ENCODE measurements at regions not wholly inside any gene's neighbourhood (a gene's known extent, or its start where the extent isn't known, plus 50 kb on each side); places are given as distances from the start of the nearest gene placed in this dataset.

DNA sequence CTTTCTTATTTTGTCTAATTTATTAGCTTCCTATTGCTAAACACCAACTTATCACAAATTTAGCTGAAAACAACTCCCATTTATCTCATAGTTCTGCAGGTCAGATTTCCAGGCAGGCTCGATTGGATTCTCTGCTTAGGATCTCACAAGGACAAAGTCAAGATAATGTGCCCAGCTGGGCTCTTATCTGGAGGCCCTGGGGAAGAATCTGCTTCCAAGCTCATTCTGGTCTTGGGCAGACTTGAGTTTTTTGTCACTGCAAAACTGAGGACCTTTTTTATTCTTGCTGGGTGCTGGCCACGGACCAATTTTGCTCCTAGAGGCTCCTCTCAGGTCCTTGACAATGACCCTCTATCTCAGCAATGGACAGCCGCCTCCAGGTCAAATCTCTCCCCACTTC lies 215.5 kb downstream of the TRIB2 start:
- DNase-seq, result no peak

DNA sequence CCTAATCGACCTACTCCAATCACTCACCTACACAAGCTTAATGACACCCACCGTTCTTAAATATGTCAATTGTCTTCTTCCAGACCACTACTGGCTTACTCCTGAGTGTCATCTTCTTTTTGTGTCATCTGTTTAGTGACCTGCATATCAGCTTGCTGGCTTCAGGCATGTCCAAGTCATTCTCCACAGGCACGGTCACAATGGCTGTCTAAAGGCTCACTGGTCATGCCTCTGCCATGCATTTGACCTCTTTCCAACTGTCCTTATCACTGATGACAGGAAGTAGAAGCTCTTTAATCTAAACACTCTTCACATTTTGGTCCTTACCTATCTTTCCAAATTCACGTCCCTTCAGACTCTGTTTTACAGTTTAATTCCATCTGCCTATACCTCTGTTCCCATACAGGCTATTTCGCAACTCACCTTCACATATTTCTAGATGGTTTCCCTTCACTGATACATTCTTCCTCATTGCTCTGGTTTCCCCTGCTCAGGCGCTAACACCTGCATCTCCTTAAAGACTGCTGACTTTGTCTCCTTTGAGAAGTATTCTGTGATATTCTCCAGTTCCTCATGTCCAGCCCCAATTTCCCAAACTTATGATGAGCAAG lies 217.5 kb downstream of the TRIB2 start:
- DNase-seq, result no peak

DNA sequence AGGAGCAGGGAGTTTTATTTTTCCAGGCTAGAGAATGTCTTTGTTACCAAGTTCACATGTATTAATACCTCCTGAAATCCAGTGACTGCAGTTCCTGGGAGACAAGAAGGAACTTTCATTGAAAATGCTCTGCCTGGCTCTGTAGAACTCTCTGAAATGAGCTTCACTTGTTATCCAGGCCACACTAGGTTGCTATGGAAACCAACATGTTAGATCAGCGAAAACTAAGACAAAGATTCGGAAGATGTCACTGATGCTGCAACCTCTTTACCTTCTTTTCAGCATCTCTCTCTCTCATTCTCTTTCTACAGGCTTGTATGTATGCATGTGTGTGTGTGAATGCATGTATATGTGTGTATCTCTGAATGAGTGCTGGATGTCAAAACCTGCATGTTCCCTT lies 218.5 kb downstream of the TRIB2 start:
- DNase-seq, result no peak

DNA sequence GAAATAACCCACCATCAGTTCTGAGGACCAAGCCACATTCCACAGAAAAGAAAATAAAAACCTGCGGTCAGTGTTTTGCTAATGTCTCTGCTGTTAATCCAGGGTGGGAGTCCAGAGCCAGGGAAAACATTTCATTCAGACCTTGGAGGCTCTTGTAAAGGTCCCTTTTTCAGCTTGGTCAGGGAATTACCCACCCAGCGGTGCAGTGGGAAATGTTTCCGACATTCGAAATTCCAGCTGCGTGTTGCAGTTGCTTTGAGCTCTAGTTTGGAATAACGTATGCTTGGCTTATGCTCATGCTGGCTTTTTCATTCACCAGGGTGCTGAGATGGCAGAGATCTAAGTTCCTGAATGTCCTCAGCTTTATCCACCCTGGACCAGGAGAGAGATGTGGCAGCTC lies 219.1 kb downstream of the TRIB2 start:
- DNase-seq, result no peak

DNA sequence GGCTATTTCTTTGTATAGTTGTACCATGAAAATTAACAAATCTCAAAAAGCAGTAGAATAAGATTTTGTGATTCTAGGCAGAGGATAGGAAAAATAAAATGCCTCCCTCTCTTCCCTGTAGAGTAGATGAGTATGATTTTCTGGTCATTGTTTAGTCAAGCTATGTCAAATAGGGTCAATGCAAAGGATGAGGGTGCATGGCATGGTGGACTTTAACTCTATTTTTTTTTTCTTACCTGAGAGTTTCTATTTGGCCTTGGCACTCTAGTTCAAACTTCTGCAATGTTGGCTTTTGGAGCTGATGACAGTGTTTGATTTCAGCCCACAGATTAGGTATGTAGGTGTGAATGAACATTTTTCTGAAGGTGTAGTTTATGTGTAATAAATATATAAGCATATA lies 224.5 kb downstream of the TRIB2 start:
- DNase-seq, result no peak

DNA sequence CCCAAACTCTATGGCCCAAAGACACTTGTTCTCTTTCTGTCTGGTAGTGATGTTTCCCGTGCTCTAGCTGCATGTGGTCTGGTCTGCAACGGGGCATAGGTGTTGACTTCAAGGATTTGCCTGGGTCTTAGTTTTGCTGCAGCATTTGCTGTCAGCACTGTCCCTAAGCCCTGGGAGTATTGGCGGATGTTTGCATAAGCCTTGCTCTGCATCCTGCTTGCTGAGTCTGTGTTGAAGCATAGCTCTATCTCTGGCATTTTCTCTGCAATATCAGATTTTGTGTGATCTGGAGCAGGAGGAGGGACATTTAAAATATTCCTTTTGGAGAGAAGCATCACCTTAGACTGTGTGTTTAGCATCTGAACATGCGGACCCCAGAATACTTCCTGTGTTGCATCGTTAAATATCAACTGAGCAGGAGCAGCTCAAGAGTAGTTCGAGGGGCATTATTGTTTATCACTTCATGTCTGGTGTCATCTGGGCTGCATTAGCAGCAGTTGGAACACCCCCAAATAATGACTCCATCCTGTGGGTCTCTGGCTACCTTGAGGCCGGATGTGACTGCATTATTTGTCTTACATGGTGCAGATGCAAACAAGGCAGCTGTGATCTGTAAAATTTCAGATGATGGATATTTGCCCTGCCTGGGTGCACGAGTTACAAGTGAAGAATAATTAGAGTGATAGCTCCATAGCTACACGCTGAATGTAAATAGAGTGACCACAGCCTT lies 231.7 kb downstream of the TRIB2 start:
- DNase-seq, result no peak

DNA sequence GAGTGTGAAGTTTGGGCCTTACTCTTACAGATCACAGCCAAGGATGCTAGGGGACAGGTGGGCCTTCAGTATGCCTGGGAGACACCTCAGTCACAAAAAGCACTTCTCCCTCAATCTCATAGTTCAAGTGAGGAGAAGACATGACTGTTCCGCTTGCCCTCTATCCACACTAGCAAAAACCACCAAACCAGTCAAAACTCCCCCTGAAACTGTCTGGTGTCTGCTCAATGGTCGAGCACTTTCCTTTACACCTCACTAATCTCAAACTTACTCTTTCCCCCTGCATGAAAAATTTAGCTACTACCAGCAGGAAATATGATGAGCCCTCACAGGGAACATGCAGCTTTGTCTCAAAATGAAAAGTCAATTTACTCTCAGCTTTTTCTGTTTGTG lies 232.2 kb downstream of the TRIB2 start:
- no peak for DNase-seq

DNA sequence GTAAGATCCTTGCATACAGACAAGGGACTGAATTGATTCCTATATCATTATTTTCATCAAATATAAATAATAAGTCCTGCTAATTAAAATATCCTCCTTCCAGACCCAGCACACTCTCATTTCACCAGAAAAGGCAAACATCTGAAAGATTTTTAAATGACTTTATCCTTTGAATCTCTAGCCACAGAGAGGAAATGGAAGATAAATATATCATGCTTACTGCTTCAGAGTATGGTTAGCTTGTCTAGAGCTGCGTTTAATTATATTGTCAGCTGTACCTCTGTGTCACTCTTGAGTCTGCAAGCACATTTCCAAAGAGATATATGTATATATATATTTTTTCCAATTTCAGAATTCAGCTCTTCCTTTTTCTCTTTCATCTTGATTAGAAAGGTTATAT lies 232.7 kb downstream of the TRIB2 start:
- no peak for DNase-seq

DNA sequence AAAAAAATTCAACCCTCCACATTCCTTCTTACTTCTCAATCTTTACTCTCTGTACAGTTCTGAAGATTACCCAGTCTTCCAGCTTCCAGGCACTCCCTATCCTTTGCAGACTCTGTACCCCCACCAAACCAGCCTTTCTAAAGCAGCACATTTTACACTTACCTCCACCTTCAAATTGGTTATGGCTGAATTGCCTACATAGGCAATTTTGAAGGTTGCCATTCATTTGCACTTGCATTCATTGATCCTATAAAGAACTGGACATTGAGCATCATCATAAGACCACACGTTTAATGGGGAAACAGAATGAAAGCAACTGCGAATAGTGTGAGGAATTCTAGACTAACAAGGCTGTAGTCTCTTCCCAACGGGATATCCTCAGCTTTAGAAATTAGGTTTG lies 233.4 kb downstream of the TRIB2 start:
- DNase-seq, result no peak

DNA sequence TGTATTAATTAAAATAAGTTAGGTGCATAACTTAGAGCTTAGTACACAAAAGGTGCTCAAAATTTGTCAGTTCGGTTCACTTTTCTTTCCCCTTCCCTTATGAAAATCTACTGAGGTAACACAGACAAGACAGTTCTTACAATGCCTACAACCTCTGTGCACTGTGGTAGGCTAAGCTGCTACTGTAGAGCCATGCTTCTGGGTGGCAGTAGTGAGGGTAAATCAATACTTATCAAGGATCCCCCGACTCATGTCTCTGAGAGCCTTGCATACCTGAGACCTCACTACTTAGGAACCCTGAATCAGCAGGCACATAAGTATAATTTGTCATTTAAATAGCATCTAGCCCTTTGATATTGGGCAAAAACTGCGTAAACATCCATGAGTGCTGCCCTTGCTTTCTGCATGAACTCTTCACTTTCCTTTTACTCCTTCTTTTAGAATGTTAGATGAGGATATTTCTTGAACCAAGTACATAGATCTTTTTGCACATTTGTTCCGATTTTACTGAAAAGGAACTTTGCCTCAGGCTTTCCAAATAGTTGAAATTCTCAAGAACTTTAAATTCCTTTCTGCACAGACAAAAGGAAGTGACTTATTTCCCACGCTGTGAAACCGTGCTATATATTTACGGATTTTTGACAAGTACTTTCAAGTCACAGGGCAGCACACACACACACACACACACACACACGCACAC lies 234.4 kb downstream of the TRIB2 start:
- DNase-seq, result no peak

DNA sequence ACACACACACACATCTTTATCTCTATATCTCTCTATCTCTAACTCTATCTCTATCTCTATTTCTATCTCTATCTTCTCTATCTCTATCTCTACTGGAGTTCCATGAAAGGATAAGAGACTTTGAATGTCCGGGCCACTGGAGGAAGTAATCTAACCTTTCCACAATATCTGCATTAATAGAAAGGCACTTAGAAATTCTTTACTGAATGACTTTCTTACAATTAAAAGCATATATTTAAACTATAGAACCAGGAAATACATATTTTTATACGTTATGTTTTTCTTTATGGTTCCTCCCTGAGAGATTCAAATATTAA lies 234.9 kb downstream of the TRIB2 start:
- no peak for DNase-seq

DNA sequence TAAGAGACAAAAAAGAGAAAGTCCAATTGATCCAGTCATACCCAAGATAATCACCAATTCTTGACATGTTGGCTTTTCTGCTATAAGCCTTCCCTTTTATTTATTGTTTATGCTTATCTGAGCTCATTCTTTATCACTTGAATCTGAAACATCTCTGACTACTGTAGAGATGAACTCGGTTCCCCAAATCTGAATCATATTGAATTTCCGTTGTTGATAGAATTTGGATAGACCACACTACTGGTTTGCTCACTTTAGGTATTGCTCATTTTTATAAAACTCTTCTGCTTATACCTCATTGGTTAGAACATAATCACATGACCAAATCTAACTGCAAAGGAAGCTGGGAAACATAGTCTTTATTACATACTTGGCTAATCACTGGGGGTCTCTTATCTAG lies 236.9 kb downstream of the TRIB2 start:
- DNase-seq, result no peak

DNA sequence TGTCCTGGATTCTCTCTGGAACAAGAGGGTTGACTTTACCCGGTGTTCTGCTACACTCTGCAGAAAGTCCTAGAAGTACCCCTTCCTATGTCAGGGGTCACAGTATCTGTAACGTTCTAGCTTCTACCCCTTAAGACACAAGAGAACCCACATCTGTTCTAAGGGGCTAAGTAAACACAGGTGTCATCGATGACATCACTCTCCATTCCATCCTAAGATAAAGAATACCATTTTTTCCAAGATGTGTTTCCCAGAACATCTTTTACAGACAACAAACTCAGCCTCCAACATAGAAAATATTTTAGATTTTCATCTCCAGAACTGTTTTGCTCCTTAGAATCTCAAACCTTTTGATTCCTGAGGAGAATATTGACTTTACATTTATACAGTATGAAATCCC lies 239.1 kb downstream of the TRIB2 start:
- no peak for DNase-seq

DNA sequence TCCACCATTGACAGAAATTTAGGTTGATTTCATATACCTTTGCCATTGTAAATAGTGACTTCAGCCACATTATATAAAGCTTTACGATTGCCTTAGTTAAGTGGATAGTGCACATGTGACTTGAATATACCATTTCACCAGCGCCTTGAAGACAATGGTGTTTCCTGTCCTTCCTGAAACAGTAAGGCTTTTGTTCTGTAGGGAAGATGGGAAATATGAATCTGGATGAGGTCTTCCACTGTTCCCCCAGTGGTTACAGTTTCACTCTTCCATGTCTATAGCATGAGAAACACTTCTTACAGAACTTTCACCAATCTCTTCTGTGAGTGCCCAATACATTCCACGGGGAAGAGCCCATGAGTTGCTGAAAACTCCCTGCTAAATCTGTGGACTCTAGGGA lies 240.5 kb downstream of the TRIB2 start:
- DNase-seq, result no peak

DNA sequence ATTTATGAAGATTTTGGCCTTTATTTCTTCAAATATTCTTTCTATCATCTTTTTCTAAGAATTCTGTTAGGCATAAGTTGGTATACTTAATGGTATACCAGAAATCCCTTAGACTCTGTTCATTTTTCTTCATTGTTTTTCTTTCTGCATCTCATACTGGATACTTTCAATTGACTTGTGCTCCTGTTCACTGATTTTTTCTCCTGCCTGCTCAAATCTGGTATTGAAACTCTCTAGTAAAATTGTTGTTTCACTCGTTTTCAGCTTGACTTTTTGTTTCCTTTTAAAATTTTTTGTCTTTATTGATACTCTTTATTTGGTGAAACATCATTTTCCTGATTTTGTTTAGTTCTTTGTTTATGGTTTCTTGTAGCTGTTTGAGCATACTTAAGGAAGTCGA lies 243.2 kb downstream of the TRIB2 start:
- no peak for DNase-seq

DNA sequence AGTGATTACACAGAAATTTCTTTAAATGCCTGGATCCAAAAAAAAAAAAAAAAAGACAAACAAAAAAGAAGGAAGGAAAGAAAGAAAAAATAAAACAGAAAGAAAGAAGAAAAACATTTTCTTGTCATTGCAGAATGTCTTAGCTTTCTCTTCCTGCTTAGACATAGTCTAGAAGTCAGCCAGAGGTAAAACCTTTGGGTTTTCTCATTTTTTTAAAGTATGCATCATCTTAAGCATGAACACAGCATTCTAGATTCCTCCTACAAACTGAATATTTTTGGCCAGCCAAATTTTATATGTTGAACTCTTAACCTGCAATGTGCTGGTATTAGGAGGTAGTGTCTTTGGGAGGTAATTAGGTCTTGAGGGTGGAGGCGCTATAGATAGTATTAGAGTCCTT lies 243.9 kb downstream of the TRIB2 start:
- DNase-seq, result no peak

DNA sequence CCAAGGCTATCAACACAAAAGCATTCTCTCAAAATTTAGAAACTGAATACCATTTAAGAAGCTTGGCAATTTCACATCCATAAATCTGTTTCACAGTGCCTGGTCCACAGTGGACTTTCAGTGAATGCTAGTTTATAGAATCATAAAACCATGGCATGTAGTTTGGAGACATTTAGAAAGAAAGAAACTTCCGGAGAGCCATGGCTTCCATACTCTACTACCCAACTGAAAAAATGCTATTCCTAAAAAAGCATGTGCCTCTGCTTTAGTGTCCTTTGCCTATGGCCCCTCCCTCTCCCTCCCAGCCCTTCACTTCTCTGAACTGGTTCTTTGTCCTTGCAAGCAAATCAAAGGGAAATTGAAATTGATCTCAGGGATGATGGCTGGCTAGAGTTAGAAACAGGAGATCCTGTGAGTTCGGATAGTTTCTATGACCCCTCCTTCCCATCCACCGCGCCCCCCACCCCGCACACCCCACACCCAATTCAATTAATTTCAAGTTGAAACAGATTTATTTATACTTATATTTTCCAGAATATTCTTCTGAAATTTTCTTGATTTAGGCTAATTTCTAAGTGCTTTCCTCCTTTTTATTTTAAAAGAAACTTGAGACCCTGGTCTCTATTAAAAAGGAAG lies 248.3 kb downstream of the TRIB2 start:
- DNase-seq, result no peak

DNA sequence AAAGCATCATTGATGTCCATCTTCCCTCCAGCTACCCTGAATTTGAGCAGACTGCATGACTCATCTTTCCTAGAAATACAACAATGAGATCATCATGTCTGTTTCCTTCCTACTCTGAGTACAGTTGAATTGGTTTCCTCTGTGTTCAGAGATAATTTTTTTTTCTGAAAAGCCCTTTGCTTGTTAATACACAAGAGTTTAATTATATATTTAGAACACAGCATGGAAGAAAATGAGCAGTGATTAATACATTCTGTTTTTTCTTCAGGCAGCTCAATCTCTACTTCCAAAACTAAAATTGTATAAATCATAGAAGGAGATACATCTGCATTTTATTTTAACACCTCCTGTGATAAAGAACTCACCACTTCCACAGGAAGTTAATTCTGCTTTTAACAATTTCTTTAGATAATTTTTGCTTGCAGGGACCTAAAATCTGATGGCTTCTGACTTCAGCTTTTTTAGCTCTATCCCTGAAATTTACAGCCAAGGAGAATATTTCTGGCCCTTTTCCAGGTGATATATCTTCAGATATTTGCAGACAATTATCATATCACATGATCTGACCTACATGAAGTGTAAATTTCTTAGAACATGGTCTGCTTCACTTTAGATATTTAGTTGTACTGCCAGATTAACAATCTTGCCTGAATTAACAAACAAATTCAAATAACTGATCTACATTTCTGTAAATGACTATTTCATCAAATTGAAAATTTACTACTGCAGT lies 249.0 kb downstream of the TRIB2 start:
- no peak for DNase-seq

DNA sequence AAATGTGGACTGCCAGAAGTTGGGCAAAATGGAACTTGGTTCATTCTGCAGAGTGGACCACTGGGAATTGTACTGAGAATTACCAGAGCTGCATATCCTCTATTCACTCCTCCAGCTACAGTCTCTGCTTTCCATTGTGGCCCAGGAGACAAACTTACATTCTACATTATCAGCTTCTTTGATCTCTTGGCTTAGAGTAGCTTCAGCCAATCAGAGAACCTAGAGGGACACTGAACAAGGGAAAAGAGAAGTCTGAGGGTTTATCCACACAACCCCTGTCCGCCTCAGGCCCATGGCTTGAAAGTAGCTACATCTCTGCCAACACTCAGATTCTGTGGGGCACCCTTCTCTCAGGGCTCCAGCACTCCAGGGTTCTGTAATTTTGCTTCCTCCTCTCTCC lies 251.1 kb downstream of the TRIB2 start:
- no peak for DNase-seq

DNA sequence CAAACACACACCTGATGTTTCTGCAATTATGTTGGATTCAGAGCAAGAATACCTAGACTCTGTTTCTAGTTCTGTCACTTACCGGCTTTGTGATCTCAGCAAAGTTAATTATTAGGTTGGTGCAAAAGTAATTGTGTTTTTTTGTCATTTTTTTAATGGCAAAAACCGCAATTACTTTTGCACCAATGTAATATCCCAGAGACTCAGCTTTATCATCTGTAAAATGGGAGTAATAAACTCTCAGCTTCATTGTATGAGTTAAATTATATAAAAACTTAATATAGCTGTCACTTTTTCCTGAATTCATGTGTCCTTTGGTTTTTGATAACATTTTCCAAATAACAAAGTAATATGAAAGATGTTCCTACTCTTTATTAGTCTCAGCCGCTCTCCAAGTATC lies 251.7 kb downstream of the TRIB2 start:
- DNase-seq, result no peak

DNA sequence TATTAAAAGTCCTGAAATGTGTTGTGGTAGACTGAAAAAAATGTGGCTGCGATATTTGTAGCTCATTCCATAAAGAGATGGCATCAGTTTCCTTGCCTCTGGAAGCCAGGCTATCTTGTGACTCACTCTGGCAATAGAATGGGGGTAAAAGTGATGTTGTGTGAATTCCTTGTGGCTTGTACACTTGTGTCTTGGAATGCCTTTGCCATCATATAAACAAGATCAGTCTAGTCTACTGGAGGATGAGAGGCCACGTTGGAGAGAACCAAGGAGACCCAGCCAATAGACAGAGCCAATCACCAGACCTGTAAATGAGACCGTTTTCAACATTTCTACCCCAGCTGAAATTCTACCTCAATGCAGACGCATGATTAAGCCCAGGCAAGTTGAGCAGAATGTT lies 254.1 kb downstream of the TRIB2 start:
- DNase-seq, result no peak

DNA sequence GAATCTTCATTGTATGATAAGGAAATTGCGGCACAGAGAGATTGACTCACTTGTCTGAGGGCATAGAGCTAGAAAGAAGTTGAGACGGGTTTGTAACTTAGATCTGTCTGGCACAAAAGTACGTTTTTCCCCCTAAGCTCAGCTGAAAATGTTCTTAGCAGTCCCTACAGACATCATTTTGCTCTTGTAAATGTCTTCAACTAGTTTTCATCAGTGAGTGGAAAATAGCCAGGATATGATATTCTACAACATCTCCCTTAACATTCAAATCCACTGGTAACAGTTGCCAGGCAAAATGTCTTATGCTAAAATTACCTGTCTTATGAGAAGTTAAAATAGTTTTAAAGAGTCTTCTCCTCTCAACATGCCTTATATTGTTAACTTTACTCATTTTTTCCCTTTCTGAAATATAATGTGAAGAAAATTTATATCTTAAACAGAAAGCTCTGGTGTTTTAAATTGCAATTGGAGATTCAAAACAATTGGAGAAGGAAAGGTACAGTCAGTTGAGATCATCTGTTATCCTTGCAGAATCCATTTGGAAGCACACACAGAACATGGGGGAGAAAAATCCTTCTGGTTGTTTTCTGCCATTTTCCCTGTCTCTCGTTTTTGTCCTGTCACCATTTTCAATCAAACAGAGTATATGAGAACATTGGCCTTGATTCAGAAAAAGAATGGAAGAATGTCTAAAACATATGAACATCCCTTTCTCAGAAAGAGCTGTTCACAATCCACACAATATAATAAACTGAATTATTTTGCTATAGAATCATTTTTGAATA lies 255.0 kb downstream of the TRIB2 start:
- DNase-seq, result no peak

Measured in NCI-H1092 (cell line).